ELR (cell line): ENCODE measurements at regions not wholly inside any gene's neighbourhood (a gene's known extent, or its start where the extent isn't known, plus 50 kb on each side); places are given as distances from the start of the nearest gene placed in this dataset.

Experiments used
- DNase-seq: peaks from one replicate; pipeline ENCODE4 v3.0.0-alpha.2; 2015; ENCODE audit warnings: low read depth

- no peak for DNase-seq
Measured at GRCh38 chr4:153034681-153035080, 98.6 kb downstream of the FHDC1 start.

DNA sequence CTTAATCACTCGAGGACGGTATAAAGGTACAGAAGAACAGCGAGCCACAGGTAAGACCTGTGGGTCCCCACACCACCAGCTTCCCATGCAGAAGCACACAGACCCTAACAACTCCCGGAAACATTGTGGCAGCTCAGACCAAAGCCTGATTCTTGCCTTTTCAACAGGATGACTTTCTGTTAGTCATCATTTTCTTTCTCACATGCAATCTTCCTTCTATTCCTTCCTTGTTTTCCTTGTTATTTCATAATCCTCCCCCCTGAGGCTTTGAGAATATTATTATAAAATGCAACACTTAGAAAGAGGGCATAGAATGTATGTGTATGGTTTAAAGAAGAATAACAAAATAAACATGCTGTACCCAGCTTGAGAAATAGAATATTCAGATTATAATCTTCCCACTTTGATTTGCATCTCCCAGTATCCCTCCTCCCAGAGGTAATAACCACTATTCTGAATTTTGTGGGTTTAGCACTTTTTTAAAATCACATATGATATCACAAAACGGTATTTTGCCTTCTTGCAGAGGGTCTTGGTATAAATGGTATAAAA is 100.9 kb downstream of the FHDC1 start:
- DNase-seq = peak; percentile 32

GRCh38 chr4:153038623-153039311 is 102.6 kb downstream of the FHDC1 start:
- DNase-seq = no peak

DNA sequence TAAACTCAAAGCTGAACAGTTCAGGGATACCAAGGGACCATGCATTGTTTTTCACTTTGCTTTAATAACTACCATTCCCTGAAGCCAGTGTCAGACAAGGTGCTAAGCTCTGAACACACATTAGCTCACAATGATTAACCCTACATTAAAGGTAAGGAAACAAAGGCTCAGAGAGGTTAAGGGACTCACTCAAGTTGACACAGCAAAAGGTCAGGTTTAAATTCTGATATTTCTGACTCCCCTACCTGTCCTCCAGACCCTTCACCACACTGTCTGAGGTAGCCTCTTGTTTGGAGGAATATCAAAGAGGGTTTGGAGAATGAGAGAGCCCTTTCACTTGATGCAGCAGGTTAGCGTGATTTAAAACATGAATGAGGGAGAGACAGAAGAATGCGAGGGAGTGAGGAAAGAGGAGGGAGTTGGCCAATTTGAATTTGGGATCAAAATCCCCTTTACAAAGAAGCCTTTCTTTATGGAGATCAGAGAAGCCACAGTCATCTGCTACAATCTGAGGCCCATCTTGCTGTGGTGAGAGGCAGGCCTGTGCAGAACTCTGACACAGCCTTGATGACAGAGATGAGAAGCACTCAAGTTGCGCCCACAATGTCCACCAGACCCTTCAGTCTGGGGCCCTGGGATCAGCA is 103.5 kb downstream of the FHDC1 start:
- no peak for DNase-seq

DNA sequence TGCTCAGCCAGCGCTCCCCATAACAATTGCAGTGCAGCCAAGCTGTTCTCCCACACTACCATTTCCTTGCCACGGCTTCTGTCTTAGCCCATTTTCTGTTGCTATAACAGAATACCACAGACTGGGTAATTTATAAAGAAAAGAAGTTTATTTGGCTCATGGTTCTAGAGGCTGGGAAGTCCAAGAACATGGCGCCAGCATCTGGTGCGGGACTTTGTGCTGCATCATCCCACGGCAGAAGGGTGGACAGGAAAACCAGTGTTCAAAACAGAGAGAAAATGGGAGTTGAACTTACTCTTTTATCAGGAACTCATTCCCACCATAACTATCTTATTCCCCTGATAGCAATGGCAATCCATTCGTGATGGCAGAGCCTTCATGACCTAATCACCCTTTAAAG is 104.6 kb downstream of the FHDC1 start:
- no peak for DNase-seq

DNA sequence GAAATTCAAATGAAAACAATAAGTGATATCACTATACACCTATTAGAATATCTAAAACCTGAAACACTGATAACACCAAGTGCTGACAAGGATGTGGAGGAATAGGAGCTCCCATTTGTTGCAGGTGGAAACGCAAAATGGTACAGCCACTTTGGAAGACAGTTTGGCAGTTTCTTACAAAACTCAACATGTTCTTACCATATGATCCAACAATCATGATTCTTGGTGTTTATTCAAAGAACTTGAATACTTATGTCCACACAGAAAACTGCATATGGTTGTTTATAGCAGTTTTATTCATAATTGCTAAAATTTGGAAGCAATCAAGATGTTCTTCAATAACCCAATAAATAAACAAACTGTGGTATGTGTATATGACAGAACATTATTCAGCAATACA is 107.9 kb downstream of the FHDC1 start:
- no peak for DNase-seq

DNA sequence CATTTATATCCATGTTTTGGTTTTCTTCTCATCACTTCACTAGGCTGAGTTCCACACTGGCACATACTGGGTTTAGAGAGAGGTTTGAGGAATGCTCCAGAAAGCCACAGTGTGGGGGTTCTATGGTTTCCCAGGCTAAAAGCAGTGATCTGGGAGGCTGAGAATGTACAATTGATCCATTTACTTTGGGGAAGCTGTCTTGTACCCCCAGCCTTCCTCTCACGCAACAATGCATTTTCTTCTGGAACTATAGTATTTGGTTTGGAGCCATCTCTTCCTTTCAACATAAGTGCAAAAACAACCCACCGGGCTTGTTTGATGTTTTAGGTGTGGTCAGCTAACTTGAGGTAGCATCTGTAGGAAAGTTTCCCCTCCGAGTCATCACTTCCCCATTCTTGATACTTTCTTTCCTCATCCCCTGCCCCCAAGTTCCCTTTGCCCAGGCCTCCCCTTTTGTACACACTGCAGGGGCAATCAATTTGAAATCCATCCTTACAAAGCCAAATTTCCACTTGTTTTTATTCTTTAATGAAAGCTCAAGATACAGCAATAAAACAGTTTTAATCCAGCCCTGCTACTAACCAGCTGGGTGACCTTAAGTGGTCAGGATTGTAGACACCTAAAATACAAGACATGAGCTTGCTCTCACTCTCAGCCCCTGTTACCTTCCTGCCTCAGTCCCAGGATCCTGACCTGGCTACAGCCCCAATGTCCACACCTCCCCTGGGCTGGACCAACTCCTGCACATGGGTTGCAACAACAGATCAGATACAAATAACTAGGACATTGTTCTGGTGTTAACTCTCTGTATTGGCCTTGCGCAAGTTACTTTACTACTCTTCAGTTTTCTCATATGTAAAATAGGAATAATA is 109.2 kb downstream of the FHDC1 start:
- DNase-seq = no peak

DNA sequence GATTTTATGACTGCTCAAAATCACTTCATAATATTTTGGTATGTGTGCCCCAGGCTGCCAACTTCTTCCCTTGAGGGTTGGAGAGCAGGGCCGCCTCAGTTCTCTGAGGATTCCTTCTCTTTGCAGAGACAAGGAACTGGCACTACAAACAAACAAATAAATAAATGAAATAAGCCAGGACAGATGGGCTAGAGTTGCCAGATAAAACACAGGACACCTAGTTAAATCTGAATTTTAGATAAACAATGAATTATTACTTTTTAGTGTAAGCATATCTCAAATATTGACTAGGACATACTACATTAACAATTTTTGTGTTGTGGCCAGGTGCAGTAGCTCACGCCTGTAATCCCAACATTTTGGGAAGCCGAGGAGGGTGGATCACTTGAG is 122.5 kb downstream of the FHDC1 start:
- DNase-seq = no peak

- no peak for DNase-seq
Measured at GRCh38 chr4:153060196-153060595, 124.1 kb downstream of the FHDC1 start.

GRCh38 chr4:153061971-153062370 is 125.8 kb downstream of the FHDC1 start:
- DNase-seq = no peak

DNA sequence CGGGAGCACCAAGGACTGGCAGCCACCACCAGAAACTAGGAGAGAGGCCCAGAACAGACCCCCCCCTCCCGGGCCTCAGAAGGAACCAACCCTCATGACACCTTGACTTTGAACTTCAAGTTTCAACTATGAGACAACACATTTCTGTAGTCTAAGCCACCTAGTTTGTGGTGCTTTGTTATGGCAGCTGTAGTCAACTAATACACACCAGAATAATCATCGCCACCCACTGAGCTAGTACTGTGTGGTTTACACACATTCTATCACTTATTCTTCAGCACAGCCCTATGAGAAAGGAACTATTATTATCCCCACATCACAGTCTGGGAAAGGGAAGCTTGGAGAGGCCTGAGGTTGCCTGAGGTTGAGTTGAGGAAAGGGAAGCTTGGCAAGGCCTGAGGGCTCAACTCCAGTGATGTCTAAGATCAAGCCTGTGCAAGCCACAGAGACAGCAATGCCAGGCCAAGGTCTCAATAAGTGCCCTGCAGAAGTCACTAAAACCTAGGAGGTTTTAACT is 126.6 kb downstream of the FHDC1 start:
- DNase-seq = no peak

DNA sequence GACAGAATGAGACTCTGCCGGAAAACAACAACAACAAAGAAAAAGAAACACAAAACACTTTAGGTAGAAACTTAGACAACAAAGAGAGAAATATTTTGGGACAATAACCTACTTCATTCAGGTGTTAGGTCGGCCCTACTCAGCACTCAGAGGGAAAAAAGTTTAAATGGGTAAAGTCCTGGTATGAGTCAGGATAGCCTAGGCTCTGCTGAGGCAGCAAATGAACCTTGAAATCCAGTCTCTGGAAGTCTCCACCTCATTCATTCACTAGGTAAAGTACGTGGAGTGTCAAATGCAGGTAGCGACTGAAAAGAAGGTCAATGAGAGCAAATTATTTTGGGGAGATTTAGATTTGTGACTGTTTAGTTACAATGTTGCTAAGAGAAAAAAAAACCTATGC is 127.4 kb downstream of the FHDC1 start:
- DNase-seq = no peak

GRCh38 chr4:153064571-153064970 is 128.4 kb downstream of the FHDC1 start:
- no peak for DNase-seq

DNA sequence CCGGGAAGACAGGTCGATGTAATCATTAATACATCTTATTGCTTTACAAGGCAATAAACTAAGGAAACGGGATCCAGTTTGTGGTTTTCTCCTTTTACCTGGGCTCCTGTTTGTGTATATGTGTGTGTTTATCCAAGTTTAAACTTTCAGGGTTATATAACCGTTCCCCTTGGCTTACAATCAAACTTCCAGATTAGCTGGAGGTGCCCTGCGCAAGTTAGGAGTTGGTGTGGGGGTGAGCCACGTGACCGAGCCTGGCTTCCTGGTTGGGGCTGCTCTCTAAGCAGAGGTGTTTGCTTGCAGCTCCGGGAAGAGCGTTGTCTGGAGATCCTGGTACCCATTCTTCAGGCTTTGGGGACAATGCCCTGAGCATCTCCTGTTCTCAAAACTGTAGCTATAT is 129.2 kb downstream of the FHDC1 start:
- DNase-seq = no peak

DNA sequence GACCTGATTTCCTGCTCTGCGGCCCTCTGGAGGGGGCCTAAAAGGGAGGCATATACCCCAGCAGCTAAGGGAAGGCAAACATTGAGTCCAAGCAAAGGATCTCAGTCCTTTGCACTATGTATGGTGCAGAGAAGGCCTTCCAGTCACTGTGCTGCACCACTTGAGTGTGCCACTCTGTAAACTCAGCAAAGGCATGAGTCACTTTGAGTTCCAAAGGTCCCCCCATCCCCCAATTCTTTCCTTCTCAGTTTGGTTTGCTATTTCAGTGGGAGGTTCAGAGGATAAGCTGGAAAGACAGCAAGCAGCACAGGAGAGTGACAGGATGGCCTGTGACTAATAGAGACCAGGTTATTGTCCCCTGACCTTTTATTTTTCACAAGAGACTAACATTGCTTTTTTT is 131.3 kb downstream of the FHDC1 start:
- DNase-seq = peak; percentile 33

DNA sequence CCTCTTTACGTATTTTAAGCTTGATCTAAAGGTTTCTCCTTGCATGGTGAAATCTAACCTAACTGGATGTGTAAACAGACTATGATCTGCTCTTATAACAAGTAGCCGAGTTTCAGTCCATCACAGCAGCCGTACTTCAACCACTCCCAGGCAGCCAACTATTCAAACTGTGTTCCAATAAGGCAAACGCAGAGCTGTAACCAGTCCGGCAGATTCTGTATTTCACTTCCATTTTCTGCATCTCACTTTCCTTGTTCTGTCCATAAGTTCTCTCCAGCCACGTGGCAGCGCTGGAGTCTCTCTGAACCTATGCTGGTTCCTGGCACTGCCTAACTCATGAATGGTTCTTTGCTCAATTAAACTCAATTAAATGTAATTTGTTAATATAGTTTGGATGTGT is 132.6 kb downstream of the FHDC1 start:
- DNase-seq = no peak

- no peak for DNase-seq
Measured at GRCh38 chr4:153071958-153072598, 132.2 kb upstream of the TRIM2 start.

- DNase-seq = no peak
Measured at GRCh38 chr4:153072661-153073060, 131.6 kb upstream of the TRIM2 start.

GRCh38 chr4:153074486-153074885 is 129.8 kb upstream of the TRIM2 start:
- no peak for DNase-seq

GRCh38 chr4:153074936-153075630 is 129.2 kb upstream of the TRIM2 start:
- DNase-seq = no peak

DNA sequence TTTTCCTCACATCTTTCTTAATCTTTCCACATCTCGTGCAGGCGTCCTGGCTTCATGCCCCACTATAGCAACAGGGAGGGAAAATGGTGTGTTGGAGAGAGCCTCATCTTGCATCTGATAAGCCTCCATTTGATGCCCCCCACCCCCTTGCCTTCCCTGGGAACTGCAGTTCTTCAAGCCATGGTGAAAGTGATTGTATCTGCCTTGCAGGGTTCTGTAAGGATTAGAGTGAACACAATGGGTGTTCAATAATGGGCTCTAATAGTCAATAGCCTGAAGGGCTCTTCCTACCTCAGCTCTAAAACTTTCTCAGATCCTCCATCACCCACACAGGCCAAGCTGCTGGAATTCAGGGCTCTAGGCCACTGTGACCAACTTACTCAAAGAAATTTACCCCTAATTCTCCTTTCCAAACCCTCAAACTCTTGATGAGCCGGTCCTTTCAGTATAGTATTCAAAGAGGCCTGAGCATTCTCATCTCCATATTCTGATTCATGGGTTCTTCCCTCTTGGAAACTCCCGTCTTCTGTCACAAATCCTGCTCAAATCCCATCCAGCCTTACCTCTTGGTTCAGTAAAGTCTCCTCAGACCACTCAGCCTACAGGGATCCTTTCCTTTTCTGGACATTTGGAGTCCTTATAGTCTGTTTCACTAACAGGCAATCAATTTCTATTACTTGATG is 128.3 kb upstream of the TRIM2 start:
- no peak for DNase-seq
